ENCODE measurements at regions not wholly inside any gene's neighbourhood (a gene's known extent, or its start where the extent isn't known, plus 50 kb on each side); places are given as distances from the start of the nearest gene placed in this dataset.
A peak's percentile ranks its signal among the peaks of the same experiment; 100 is the strongest.

DNA sequence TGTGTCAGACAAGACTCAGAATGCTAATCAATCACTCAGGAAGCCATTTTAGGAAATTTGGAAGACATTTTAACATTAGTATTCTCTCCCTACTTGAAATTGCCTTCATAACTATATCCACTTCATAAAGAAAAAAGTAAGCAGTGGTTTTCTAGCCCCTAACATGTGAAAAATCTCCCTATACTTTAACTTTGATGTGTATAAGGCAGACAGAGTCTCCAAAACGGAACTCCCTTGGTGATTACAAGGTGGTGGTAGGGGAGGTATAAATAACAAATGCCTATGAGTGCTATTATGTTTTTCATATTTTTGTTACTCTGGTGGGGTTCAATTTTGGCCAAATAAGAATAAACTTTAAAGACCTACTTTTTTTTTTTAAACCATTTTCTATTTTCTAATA is 300.3 kb downstream of the BTG1 start:
- TF ChIP-seq, protein P1, sequence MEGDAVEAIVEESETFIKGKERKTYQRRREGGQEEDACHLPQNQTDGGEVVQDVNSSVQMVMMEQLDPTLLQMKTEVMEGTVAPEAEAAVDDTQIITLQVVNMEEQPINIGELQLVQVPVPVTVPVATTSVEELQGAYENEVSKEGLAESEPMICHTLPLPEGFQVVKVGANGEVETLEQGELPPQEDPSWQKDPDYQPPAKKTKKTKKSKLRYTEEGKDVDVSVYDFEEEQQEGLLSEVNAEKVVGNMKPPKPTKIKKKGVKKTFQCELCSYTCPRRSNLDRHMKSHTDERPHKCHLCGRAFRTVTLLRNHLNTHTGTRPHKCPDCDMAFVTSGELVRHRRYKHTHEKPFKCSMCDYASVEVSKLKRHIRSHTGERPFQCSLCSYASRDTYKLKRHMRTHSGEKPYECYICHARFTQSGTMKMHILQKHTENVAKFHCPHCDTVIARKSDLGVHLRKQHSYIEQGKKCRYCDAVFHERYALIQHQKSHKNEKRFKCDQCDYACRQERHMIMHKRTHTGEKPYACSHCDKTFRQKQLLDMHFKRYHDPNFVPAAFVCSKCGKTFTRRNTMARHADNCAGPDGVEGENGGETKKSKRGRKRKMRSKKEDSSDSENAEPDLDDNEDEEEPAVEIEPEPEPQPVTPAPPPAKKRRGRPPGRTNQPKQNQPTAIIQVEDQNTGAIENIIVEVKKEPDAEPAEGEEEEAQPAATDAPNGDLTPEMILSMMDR (IDR thresholded peaks at IDR 0.05; ENCODE audit: insufficient read depth, low read length, severe bottlenecking) = no peak
- Histone ChIP-seq H3K36me3 (ENCODE audit: control insufficient read depth, insufficient read depth, low read length) (no peaks in the 10 kb centered on the region), H3K4me3 (ENCODE audit: low read depth, low read length) (no peak overlapping the region), H3K27me3 (ENCODE audit: control insufficient read depth, insufficient read depth, low read length) (no peaks in the 10 kb centered on the region)
- no peak for DNase-seq (ENCODE audit: low read depth)
- FAIRE-seq = no peak

DNA sequence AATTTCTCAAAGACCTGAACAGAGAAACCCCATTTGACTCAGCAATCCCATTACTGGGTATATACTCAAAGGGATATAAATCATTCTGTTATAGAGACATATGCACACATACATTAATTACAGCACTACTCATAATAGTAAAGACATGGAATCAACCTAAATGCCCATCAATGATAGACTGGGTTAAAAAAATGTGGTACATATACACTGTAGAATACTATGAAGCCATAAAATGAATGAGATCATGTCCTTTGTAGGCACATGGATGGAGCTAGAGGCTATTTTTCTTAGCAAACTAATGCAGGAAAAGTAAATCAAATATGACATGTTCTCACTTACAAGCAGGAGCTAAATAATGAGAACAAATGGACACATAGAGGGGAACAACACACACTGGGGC is 303.8 kb downstream of the BTG1 start:
- no peak overlapping the region for H3K4me3 ChIP-seq (ENCODE audit: low read depth, low read length)
- no peaks in the 10 kb centered on the region for H3K27me3 ChIP-seq (ENCODE audit: control insufficient read depth, insufficient read depth, low read length)
- FAIRE-seq = no peak
- TF ChIP-seq, protein P1 (IDR thresholded peaks at IDR 0.05; ENCODE audit: insufficient read depth, low read length, severe bottlenecking) = no peak
- DNase-seq (ENCODE audit: low read depth) = no peak
- no peaks in the 10 kb centered on the region for H3K36me3 ChIP-seq (ENCODE audit: control insufficient read depth, insufficient read depth, low read length)

DNA sequence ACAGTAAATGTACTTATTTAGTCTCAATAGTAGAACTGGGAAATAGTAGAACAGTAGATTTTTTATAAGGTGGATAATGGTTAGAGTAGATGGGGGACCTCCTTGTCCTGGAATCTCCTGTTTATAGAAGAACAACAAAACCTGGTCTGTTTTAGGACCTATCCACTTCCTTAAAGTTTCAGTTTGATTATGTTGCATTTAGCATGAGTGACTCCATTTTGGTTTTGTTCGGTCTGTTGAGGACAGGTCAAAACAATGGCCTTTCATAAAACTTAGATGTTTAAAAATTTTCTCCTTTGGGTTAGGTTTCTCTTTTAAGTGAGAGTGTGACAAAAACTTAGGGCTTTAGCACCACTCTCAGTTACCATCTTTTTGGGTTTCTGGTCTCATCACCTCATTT is 308.9 kb downstream of the BTG1 start:
- TF ChIP-seq, protein P1 (IDR thresholded peaks at IDR 0.05; ENCODE audit: insufficient read depth, low read length, severe bottlenecking) = no peak
- Histone ChIP-seq H3K4me3 (ENCODE audit: low read depth, low read length) (no peak overlapping the region), H3K36me3 (ENCODE audit: control insufficient read depth, insufficient read depth, low read length) (no peaks in the 10 kb centered on the region), H3K27me3 (ENCODE audit: control insufficient read depth, insufficient read depth, low read length) (no peaks in the 10 kb centered on the region)
- DNase-seq (ENCODE audit: low read depth) (no peak), FAIRE-seq (no peak)

DNA sequence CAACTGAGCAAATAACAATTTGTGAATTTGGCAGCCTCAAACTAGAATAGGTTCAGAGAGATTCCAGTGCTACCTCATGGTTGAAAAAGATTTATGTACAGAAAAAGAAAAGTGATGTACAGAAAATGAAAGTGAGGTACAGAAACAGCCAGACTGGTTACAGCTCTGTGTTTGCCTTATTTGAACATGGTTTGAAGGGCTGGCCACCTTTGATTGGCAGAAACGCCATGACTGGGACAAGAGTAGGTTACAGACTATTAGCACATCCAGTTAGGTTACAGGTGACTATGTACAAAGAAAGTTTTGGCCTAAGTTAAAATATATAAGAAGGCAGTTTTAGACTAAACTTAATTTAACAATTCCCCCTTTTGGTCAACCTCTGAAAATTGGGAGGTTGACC is 309.4 kb downstream of the BTG1 start:
- TF ChIP-seq, protein P1 (IDR thresholded peaks at IDR 0.05; ENCODE audit: insufficient read depth, low read length, severe bottlenecking) = no peak
- no peaks in the 10 kb centered on the region for H3K36me3 ChIP-seq (ENCODE audit: control insufficient read depth, insufficient read depth, low read length)
- FAIRE-seq (no peak), DNase-seq (ENCODE audit: low read depth) (no peak)
- H3K4me3 ChIP-seq (ENCODE audit: low read depth, low read length) = no peak overlapping the region
- H3K27me3 ChIP-seq (ENCODE audit: control insufficient read depth, insufficient read depth, low read length) = no peaks in the 10 kb centered on the region

DNA sequence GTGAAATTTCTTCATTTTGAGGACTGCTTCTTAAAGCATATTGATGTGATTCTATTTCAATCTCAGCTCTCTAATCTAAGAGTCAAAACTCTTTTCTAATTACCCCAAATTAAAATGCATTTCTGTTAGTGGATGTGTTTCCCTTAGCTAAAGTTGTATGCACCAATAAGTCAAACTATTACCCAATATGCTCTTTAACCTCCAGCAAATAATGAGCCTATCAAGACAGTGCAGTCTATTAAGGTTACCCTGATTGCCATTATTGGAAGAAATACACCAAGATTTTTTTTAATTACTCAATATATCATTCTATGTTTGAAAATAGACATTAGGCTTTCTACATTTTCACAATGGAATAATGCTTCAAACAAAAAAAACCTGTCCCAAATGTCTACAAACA is 310.0 kb downstream of the BTG1 start:
- H3K27me3 ChIP-seq (ENCODE audit: control insufficient read depth, insufficient read depth, low read length) = no peaks in the 10 kb centered on the region
- TF ChIP-seq, protein P1 (IDR thresholded peaks at IDR 0.05; ENCODE audit: insufficient read depth, low read length, severe bottlenecking) = no peak
- no peak for DNase-seq (ENCODE audit: low read depth)
- H3K4me3 ChIP-seq (ENCODE audit: low read depth, low read length) = no peak overlapping the region
- no peaks in the 10 kb centered on the region for H3K36me3 ChIP-seq (ENCODE audit: control insufficient read depth, insufficient read depth, low read length)
- FAIRE-seq = no peak

DNA sequence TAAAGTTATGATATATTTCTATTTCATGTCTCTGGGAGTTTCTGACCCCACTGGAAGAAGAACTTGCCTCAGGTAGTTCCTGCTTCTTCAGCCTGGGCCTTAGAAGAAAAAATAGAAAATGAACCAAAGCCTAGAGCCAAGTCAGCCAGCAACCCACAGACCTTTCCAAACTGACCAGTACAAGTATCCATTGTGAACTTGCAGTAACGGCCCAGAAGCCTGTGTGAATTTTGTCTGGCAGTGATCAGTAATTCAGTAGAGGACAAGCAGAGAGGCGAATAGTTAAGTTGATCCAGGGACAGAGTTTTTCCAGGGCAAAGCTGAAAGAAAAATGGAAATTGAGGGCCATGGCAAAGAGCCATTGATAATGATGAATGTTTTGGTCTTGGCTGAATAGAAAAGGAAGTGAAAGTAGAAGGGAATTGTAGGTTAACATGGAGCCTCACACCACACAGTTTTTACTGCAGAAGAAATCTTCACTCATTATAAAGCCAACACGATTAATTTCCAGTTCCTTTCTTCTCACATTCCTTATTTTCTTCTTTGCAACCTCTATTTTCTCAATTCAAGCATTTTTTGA is 311.8 kb downstream of the BTG1 start:
- peak; percentile 66 for FAIRE-seq
- no peak for DNase-seq (ENCODE audit: low read depth)
- Histone ChIP-seq H3K4me3 (ENCODE audit: low read depth, low read length) (no peak overlapping the region), H3K27me3 (ENCODE audit: control insufficient read depth, insufficient read depth, low read length) (no peaks in the 10 kb centered on the region), H3K36me3 (ENCODE audit: control insufficient read depth, insufficient read depth, low read length) (no peaks in the 10 kb centered on the region)
- TF ChIP-seq, protein P1 (IDR thresholded peaks at IDR 0.05; ENCODE audit: insufficient read depth, low read length, severe bottlenecking) = no peak

Data from bronchial epithelial cell (primary cell).